ENCODE measurements at regions not wholly inside any gene's neighbourhood (a gene's known extent, or its start where the extent isn't known, plus 50 kb on each side); places are given as distances from the start of the nearest gene placed in this dataset.
A peak's percentile ranks its signal among the peaks of the same experiment; 100 is the strongest.
"Not testable (repeated sequence)": the region's sequence is repeated elsewhere in the genome, so short reads cannot be mapped to it uniquely, and the experiment has no call there.

GRCh38 chr7:55702831-55703230 is 130.5 kb upstream of the VOPP1 start:
- not testable (repeated sequence) for DNase-seq

GRCh38 chr7:55699450-55699842 is 127.1 kb upstream of the VOPP1 start:
- DNase-seq: not testable (repeated sequence)

GRCh38 chr7:55698607-55699449 is 126.5 kb upstream of the VOPP1 start:
- not testable (repeated sequence) for DNase-seq

GRCh38 chr7:55695893-55696701 is 123.8 kb upstream of the VOPP1 start:
- DNase-seq: peak; percentile 38 to 70 (median 62)

- not testable (repeated sequence) for DNase-seq
Observed at GRCh38 chr7:55694484-55694883, 122.2 kb upstream of the VOPP1 start.

GRCh38 chr7:55688684-55689681 is 116.7 kb upstream of the VOPP1 start:
- DNase-seq: peak in 2 of 3 donors; percentile 31 to 72

GRCh38 chr7:55688261-55688660 is 116.0 kb upstream of the VOPP1 start:
- not testable (repeated sequence) for DNase-seq

- DNase-seq: not testable (repeated sequence)
Observed at GRCh38 chr7:55687252-55687651, 115.0 kb upstream of the VOPP1 start.

- DNase-seq: not testable (repeated sequence)
Observed at GRCh38 chr7:55686771-55687170, 114.5 kb upstream of the VOPP1 start.

GRCh38 chr7:55683501-55683900 is 111.2 kb upstream of the VOPP1 start:
- not testable (repeated sequence) for DNase-seq

GRCh38 chr7:55675589-55675988 is 103.3 kb upstream of the VOPP1 start:
- not testable (repeated sequence) for DNase-seq

- not testable (repeated sequence) for DNase-seq
Observed at GRCh38 chr7:55673525-55673924, 101.2 kb upstream of the VOPP1 start.

GRCh38 chr7:55672084-55672483 is 99.8 kb upstream of the VOPP1 start:
- DNase-seq: not testable (repeated sequence)

GRCh38 chr7:55657654-55658053 is 85.4 kb upstream of the VOPP1 start:
- DNase-seq: no peak

- no peak for DNase-seq
Observed at GRCh38 chr7:55651057-55651456, 78.8 kb upstream of the VOPP1 start.

- DNase-seq: no peak
Observed at GRCh38 chr7:55649238-55649637, 76.9 kb upstream of the VOPP1 start.

- DNase-seq: no peak
Observed at GRCh38 chr7:55644567-55644966, 72.3 kb upstream of the VOPP1 start.

- DNase-seq: no peak
Observed at GRCh38 chr7:55642266-55642665, 70.0 kb upstream of the VOPP1 start.

- DNase-seq: no peak
Observed at GRCh38 chr7:55641811-55642210, 69.5 kb upstream of the VOPP1 start.

GRCh38 chr7:55641273-55641691 is 69.0 kb upstream of the VOPP1 start:
- DNase-seq: peak; percentile 77 to 86 (median 77)

GRCh38 chr7:55639640-55640039 is 67.3 kb upstream of the VOPP1 start:
- DNase-seq: no peak

All from muscle of back (tissue), 3 donors.